Calu3 (cell line): ENCODE measurements at regions not wholly inside any gene's neighbourhood (a gene's known extent, or its start where the extent isn't known, plus 50 kb on each side); places are given as distances from the start of the nearest gene placed in this dataset.

Experiments
- BruUV-seq: library from RNA; stranded (reverse); fragments of 400-500 nt; replicated peaks from 2 replicates; lab custom pipeline; 2021; lab: Mats Ljungman, UMichigan
- CTCF ChIA-PET: fragments of 300-600 bp; sonication (Branson Sonifier 250); formaldehyde crosslinking; loops from one replicate; lab custom pipeline; 2022; ENCODE audit warnings: antibody characterized with exemption; lab: Charles Lee
- DNase-seq: peaks from one replicate; pipeline ENCODE4 v3.0.0; 2022
- H3K27ac Mint-ChIP-seq: one replicate; pipeline ENCODE4 v1.8.0; 2022; ENCODE audit warnings: mixed read lengths; ENCODE audit not compliant: unreplicated experiment
- H3K27me3 Mint-ChIP-seq: one replicate; pipeline ENCODE4 v1.8.0; 2022; ENCODE audit warnings: mixed read lengths; ENCODE audit not compliant: unreplicated experiment
- H3K36me3 Mint-ChIP-seq: one replicate; pipeline ENCODE4 v1.8.0; 2022; ENCODE audit warnings: mild to moderate bottlenecking, moderate library complexity, mixed read lengths; ENCODE audit not compliant: insufficient read depth, unreplicated experiment
- H3K4me1 Mint-ChIP-seq: one replicate; pipeline ENCODE4 v1.8.0; 2022; ENCODE audit warnings: mild to moderate bottlenecking, low read depth, mixed read lengths; ENCODE audit not compliant: unreplicated experiment
- H3K4me3 Mint-ChIP-seq: one replicate; pipeline ENCODE4 v1.8.0; 2022; ENCODE audit warnings: mild to moderate bottlenecking, low read depth, moderate library complexity, mixed read lengths; ENCODE audit not compliant: unreplicated experiment
- H3K9me3 Mint-ChIP-seq: one replicate; pipeline ENCODE4 v1.8.0; 2022; ENCODE audit warnings: low read depth, mixed read lengths; ENCODE audit not compliant: unreplicated experiment
- CTCF ChIP-seq: fragments of 200-600 bp; IDR thresholded peaks from one replicate; pipeline ENCODE4 v1.8.0; 2022; ENCODE audit warnings: antibody characterized with exemption; ENCODE audit not compliant: unreplicated experiment
- intact Hi-C: fragments of 100-400 bp; cut with micrococcal nuclease; formaldehyde crosslinking; loops from one replicate; pipeline ENCODE4 v1.10.0; 2022; ENCODE audit not compliant: unreplicated experiment

DNA sequence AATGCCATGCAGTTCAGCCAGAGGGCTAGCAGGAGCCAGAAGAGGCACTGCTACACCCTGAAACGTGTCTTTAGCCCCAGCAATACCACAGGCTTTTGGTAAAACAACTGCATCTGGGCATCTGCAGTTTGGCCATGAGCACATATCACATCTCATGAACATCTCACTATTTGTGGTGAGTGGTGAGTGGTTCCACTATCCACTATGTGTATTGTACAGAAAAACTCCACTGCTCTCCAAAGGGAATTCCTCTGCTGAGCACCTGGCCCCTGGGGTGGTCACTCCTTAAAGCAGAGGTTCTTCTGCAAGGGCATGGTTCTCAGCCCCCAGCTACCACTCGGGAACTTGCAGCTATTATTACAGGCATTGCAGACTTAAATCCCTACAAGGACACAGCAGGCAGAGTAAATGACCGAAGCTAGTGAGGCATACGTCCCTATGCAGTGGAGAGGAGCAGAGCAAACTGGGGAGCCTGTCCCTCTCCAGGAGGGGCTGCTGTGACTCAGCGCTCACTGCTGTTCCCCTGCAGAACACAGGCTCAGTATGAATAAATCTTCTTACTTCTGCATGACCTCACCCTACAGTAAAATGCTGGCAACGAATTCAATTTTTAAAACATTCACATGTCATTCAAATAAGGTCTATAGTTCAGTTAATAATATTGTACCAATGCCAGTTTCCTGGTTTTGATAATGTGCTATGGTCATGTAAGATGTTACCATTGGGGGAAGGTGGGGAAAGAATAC lies 332.4 kb upstream of the ZNF507 start:
- intact Hi-C loops, result no loop called here
- H3K9me3 Mint-ChIP-seq, result peaks cover 8% of the 10 kb centered on the region
- H3K4me3 Mint-ChIP-seq, result no peak overlapping the region
- H3K4me1 Mint-ChIP-seq, result no peaks in the 10 kb centered on the region
- CTCF ChIA-PET, result no interaction called here
- DNase-seq, result no peak
- no peaks in the 10 kb centered on the region for H3K27me3 Mint-ChIP-seq
- H3K36me3 Mint-ChIP-seq, result no peaks in the 10 kb centered on the region
- no TSS peak for BruUV-seq
- TF ChIP-seq CTCF, result no peak
- H3K27ac Mint-ChIP-seq, result no peak overlapping the region

DNA sequence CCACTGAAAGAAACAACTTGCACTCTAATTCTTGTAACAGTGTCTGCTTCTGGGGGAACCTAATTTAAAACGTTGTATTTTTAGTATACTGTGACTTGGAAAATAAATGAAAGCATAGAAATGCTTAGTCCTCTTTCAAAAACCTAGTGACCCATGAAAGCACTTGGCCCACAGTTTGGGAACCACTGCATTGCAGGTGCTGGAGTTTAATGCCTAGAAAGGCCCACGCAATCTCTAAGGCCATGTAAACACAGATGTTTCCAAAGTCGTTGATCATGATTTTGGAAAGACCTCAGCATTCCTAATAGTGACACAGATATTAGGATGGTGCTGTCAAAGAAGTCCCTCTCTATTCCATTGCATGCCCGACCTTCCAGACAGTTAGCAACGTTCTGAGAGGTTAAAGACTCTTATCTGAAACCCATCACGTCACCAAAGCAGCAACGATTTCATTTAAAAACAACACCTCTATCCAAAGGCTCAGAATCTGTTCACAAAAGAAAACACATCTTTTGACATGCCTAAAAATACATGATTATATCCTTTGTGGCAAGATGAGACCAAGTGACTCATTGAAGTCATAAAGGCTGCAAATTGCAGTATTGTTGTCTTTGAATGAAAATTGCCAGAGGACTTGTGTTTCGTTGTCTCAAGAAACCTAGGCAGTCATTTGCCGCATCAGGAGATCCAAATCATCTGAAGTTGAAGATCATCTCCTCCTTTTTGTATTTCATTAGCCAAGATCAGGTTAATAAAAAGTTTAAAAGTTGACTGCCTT lies 328.0 kb upstream of the ZNF507 start:
- no peak overlapping the region for H3K27ac Mint-ChIP-seq
- CTCF ChIA-PET, result no interaction called here
- no peak for DNase-seq

DNA sequence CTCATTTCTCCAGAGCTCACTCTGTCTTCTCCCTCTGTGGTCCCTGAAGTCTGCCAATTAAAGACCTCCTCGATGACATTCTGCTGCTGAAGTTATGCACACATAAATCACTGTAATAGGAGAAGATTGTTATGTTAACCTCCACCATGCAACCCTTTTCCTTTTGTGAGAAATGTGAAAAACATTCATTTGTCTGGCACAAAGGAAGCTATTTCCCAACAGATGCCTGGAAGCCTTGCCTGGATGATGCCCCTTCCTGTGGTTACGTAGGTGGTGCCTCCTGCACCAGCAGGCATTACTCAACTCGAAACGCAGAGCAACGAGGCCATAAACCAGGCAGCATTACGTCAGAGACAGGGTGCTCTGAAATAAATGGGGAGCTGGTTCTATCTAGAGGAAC lies 327.4 kb upstream of the ZNF507 start:
- Mint-ChIP-seq H3K4me1 (no peaks in the 10 kb centered on the region), H3K4me3 (no peak overlapping the region), H3K36me3 (no peaks in the 10 kb centered on the region), H3K27me3 (no peaks in the 10 kb centered on the region), H3K9me3 (peaks cover 19% of the 10 kb centered on the region), H3K27ac (no peak overlapping the region)
- BruUV-seq, result no TSS peak
- CTCF ChIA-PET, result no interaction called here
- TF ChIP-seq CTCF, result no peak
- no peak for DNase-seq
- intact Hi-C loops, result no loop called here

More for the DNA sequence above, 328.0 kb upstream of the ZNF507 start:
- Mint-ChIP-seq H3K4me1 (no peaks in the 10 kb centered on the region), H3K4me3 (no peak overlapping the region), H3K9me3 (peaks cover 19% of the 10 kb centered on the region), H3K36me3 (no peaks in the 10 kb centered on the region), H3K27me3 (no peaks in the 10 kb centered on the region)
- intact Hi-C loops, result no loop called here
- no peak for TF ChIP-seq CTCF
- no TSS peak for BruUV-seq

- BruUV-seq, result no TSS peak
- CTCF ChIA-PET, result interaction anchor here (0.7 kb wide), 1 partner anchor 122 kb away, joined by 3 read pairs; no protein-coding TSS in a partner anchor
- peaks cover 14% of the 10 kb centered on the region for H3K9me3 Mint-ChIP-seq
- intact Hi-C loops, result no loop called here
- H3K27me3 Mint-ChIP-seq, result no peaks in the 10 kb centered on the region
- TF ChIP-seq CTCF, result no peak
- H3K4me3 Mint-ChIP-seq, result no peak overlapping the region
- DNase-seq, result no peak
- no peaks in the 10 kb centered on the region for H3K4me1 Mint-ChIP-seq
- no peaks in the 10 kb centered on the region for H3K36me3 Mint-ChIP-seq
- no peak overlapping the region for H3K27ac Mint-ChIP-seq
Measured at GRCh38 chr19:32020538-32020937, 324.9 kb upstream of the ZNF507 start.
